ENCODE measurements at regions not wholly inside any gene's neighbourhood (a gene's known extent, or its start where the extent isn't known, plus 50 kb on each side); places are given as distances from the start of the nearest gene placed in this dataset.
"Not testable (repeated sequence)": the region's sequence is repeated elsewhere in the genome, so short reads cannot be mapped to it uniquely, and the experiment has no call there.

DNA sequence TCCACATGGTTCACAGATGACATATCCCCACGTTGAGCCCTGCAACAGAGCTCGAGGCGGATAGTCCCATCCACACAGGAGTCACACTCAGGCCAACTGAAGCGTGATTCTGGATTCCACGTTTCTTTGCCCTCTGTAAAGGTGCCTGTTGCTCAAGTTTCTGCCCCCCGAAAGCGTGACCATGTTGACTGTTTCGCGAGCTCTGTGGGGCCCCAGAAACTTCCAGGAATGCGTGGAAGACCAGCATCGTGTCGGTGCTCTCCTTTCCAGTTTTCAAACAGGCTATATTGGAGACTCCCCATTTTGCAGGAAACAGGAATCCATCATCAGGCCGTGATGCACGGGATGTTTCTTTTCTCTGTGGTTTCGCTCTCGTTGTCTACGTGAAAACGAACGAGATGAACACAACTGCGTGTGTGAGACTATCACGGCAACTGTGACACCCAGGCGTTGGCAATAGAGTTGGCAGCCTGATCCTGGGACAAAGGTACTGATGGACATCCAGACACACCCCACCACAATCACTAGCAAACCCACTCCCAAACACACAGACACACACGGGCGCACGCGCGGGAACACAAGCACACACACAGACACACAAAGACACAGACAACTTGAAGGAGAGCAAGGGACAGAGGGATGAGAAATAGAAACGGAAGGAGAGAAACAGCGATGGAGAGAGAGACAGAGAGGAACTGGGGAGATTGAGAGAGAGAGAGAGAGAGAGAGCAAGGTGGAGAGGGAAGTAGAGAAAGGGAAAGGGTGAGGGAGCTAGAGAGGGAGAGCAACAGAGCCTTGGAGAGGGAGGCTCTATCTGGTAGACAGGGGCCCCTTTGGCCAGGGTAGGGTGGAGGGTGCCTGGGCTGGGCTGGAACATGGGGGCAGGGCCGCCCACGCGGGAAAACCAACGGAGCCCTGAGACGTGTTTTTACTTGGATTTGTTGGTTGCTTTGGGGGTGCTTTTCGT is 1609.3 kb downstream of the SPATA31A7 start:
- not testable (repeated sequence) for DNase-seq

DNA sequence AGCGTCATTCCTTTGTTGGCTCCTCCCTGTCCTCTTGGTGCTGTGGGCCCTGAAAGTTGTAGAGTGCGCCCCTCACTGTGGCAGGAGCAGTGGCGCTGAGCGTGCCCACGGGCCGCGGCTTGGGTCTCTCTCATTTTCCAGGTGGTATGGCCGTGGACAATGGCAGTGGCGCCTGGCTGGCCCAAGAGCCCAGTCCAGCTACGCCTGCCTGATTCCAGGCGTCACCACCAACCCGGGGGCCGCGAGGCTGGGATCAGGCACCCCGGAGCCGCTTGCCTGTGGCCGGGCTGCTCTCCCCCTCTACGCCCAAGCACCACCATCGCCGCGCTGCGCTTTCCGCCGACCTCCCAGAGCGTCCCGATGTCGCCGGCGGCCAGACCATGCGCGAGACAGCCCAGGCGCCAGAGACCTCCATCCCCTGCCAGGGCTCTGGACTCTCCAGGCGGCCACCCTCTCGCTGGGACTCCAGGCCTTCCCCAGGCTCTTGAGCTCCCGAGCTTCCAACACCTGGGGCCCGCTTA is 1610.1 kb downstream of the SPATA31A7 start:
- not testable (repeated sequence) for DNase-seq

- not testable (repeated sequence) for DNase-seq
Measured at GRCh38 chr9:62800451-62801371, 1610.9 kb downstream of the SPATA31A7 start.

- DNase-seq: not testable (repeated sequence)
Measured at GRCh38 chr9:62801372-62801811, 1611.6 kb downstream of the SPATA31A7 start.

GRCh38 chr9:62801961-62802718 is 1612.3 kb downstream of the SPATA31A7 start:
- peak in 1 of 2 experiments; percentile 24 for DNase-seq

GRCh38 chr9:62802719-62803079 is 1612.9 kb downstream of the SPATA31A7 start:
- not testable (repeated sequence) for DNase-seq

DNA sequence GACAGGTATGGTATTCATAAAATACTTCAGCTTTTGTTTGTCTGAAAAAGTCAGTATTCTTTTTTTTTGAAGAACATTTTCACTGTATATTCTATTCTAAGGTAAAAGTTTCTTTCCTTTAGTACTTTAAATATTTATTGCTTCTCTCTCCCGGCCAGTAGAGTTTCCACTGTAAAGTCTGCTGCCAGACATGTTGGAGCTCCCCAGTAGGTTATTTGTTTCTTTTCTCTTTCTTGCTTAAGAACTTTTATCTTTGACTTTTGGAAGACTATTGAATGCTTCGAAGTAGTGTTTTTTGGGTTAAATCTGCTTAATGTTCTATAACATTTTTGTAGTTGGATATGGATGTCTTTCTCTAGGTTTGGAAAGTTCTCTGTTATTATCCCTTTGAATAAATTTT is 1613.3 kb downstream of the SPATA31A7 start:
- DNase-seq: not testable (repeated sequence)

GRCh38 chr9:62804314-62804713 is 1614.5 kb downstream of the SPATA31A7 start:
- not testable (repeated sequence) for DNase-seq

GRCh38 chr9:62807424-62807823 is 1617.6 kb downstream of the SPATA31A7 start:
- not testable (repeated sequence) for DNase-seq

- not testable (repeated sequence) for DNase-seq
Measured at GRCh38 chr9:62808081-62808480, 1618.2 kb downstream of the SPATA31A7 start.

DNA sequence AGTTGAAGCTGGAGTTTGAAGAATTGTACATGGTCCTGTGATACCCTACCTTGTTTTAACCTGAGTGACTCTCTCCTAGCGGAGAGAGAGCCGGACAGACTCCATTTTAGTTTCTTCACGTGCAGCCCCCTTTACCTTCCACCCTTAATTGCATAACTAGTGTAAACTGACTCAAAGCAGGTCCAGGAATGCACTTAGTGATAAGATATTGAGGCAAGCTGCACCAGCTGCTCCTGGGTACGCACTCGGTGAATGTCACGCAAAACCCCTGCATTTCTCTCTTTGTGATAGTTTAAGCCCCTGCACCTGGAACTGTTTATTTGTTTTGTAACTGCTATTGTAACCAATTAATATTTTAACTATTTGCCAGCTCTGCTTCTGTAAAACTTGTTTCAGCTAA is 1620.5 kb downstream of the SPATA31A7 start:
- DNase-seq: not testable (repeated sequence)

- DNase-seq: not testable (repeated sequence)
Measured at GRCh38 chr9:62810811-62811315, 1621.0 kb downstream of the SPATA31A7 start.

DNA sequence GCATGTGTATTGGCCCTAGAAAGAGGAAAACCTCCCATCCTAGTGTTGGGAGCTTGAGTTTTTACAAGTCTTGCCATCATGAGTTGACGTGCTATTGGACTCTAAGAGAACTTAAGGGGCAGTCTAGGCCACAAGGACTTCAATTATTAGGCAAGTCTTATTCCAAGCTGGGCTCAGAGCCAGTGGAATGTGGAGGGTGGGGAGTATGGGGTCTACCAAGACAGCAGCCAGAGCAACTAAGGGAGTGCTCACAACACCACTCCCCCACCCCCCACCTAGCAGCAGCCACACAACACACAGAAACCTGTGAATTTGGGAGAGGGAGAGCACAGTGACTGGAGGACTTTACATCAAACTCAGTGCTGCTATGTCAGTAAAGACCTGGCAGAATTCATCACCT is 1625.6 kb downstream of the SPATA31A7 start:
- DNase-seq: not testable (repeated sequence)

DNA sequence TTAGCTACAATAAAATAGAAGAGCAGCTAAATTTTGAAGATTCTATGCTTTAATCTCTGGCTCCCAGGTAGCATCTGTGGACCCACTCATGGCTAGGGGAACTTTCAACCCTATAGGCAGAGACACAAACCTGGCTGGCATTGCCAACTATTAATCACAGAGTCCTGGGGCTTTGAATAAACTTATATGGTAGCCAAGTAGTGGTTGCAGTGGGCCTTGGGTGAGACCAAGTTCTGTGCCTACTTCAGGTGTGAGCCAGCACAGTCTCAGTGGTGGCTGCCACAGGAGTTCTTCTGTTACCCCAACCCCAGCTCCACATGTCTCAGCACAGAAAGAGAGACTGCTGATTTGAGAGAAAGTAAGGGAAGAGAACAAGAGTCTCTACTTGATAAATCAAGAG is 1626.5 kb downstream of the SPATA31A7 start:
- DNase-seq: not testable (repeated sequence)

DNA sequence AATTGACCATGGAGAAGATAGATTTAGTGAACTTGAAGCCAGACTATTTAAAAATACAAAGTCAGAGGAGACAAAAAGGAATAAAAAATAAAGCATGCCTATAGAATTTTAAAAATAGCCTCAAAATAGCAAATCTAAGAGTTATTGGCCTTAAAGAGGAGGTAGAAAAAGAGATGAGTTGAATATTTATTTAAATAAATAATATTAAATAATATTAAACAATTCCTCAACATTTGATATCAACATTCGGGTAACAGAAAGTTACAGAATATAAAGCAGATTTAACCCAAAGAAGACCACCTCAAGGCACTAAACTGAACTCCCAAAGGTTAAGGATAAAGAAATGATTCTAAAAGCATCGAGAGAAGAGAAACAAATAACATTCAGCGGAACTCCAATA is 1627.4 kb downstream of the SPATA31A7 start:
- DNase-seq: not testable (repeated sequence)

- not testable (repeated sequence) for DNase-seq
Measured at GRCh38 chr9:62822185-62822584, 1632.3 kb downstream of the SPATA31A7 start.

- DNase-seq: not testable (repeated sequence)
Measured at GRCh38 chr9:62827957-62828907, 1638.4 kb downstream of the SPATA31A7 start.

- DNase-seq: not testable (repeated sequence)
Measured at GRCh38 chr9:62830829-62831459, 1641.1 kb downstream of the SPATA31A7 start.

GRCh38 chr9:62833323-62834200 is 1643.7 kb downstream of the SPATA31A7 start:
- not testable (repeated sequence) for DNase-seq
